ENCODE measurements at regions not wholly inside any gene's neighbourhood (a gene's known extent, or its start where the extent isn't known, plus 50 kb on each side); places are given as distances from the start of the nearest gene placed in this dataset.

DNA sequence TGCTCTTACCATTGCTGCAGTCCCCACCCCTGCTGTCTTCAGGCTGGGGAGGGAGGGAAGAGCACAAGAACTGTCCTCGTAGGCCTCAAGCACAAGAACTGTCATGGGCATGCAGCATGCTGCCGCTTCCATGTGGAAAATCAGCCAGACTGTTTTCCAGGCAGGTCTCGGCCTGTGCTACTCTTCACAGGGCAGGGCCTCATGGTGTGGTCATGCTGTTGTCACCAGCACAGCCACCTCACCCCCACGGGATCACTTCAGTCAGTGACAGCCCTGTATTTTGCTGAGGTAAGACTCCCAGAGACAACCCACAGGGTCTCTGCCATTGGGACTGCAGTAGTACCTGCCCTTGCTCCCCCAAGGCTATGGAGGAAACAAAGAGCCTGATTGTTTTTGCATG lies 205.3 kb downstream of the NAP1L3 start:
- TF ChIP-seq CTCF (conservative IDR thresholded peaks at IDR 0.05; ENCODE audit: low read depth, low read length) = no peak
- TF ChIP-seq NFE2L2 (IDR thresholded peaks at IDR 0.05; ENCODE audit: low read depth, low read length) = no peak

All from IMR-90 (cell line).